ENCODE measurements at regions not wholly inside any gene's neighbourhood (a gene's known extent, or its start where the extent isn't known, plus 50 kb on each side); places are given as distances from the start of the nearest gene placed in this dataset.

GRCh38 chr18:45328296-45328695 lies 287.0 kb upstream of the SLC14A2 start:
- TF ChIP-seq REST (IDR thresholded peaks at IDR 0.05; ENCODE audit: low read depth): no peak
- TF ChIP-seq MAX (IDR thresholded peaks at IDR 0.05): no peak
- no peak for TF ChIP-seq RAD21 (IDR thresholded peaks at IDR 0.05; ENCODE audit: low read depth)
- no peak for TF ChIP-seq TAF1 (IDR thresholded peaks at IDR 0.05; ENCODE audit: low read depth)
- TF ChIP-seq CREB1 (IDR thresholded peaks at IDR 0.05; ENCODE audit: low read depth): no peak
- TF ChIP-seq USF1 (IDR thresholded peaks at IDR 0.05): no peak
- no peak for TF ChIP-seq EP300 (IDR thresholded peaks at IDR 0.05; ENCODE audit: borderline replicate concordance)
- TF ChIP-seq ZBTB7A (IDR thresholded peaks at IDR 0.05; ENCODE audit: low read depth): no peak
- TF ChIP-seq YY1 (IDR thresholded peaks at IDR 0.05; ENCODE audit: low read depth): no peak
- no peak for TF ChIP-seq CEBPB (IDR thresholded peaks at IDR 0.05)
- TF ChIP-seq FOXM1 (IDR thresholded peaks at IDR 0.05; ENCODE audit: borderline replicate concordance, low read depth): no peak
- TF ChIP-seq NFIC (IDR thresholded peaks at IDR 0.05): no peak
- no peak for TF ChIP-seq TEAD4 (IDR thresholded peaks at IDR 0.05)
- no peak for TF ChIP-seq EGR1 (IDR thresholded peaks at IDR 0.05)
